MM.1S (cell line): ENCODE measurements at regions not wholly inside any gene's neighbourhood (a gene's known extent, or its start where the extent isn't known, plus 50 kb on each side); places are given as distances from the start of the nearest gene placed in this dataset.

Source experiments
- DNase-seq: peaks from one replicate; pipeline ENCODE4 v3.0.0-alpha.2; 2015
- H2AFZ ChIP-seq: fragments of 300-600 bp; sonication (generic); 2 replicates; pipeline ENCODE4 v1.6.0; 2016; ENCODE audit warnings: antibody characterized with exemption, low read length
- H3F3A ChIP-seq: fragments of 300-600 bp; sonication (generic); 2 replicates; pipeline ENCODE4 v1.6.1; 2016; ENCODE audit warnings: mild to moderate bottlenecking, antibody characterized with exemption, low read length, moderate library complexity, mixed read lengths; ENCODE audit not compliant: insufficient read depth
- H3K27ac ChIP-seq: fragments of 300-600 bp; sonication (generic); 2 replicates; pipeline ENCODE4 v1.5.1; 2016; ENCODE audit warnings: mild to moderate bottlenecking, low read length
- H3K27me3 ChIP-seq: fragments of 300-600 bp; sonication (generic); replicated peaks from 2 replicates; pipeline ENCODE4 v1.6.0; 2016; ENCODE audit warnings: low read length; ENCODE audit not compliant: insufficient read depth
- H3K36me3 ChIP-seq: fragments of 300-600 bp; sonication (generic); replicated peaks from 2 replicates; pipeline ENCODE4 v1.6.1; 2016; ENCODE audit warnings: mild to moderate bottlenecking, low read length, mixed read lengths; ENCODE audit not compliant: insufficient read depth
- H3K4me1 ChIP-seq: fragments of 300-600 bp; sonication (generic); 2 replicates; pipeline ENCODE4 v1.6.1; 2016; ENCODE audit warnings: low read length, mixed read lengths
- H3K4me2 ChIP-seq: fragments of 300-600 bp; sonication (generic); 2 replicates; pipeline ENCODE4 v1.6.0; 2016; ENCODE audit warnings: low read depth, low read length
- H3K4me3 ChIP-seq: fragments of 300-600 bp; sonication (generic); 2 replicates; pipeline ENCODE4 v1.5.1; 2016; ENCODE audit warnings: low read length, mixed read lengths
- H3K79me2 ChIP-seq: fragments of 300-600 bp; sonication (generic); 2 replicates; pipeline ENCODE4 v1.6.1; 2016; ENCODE audit warnings: mixed run types, low read length, mixed read lengths
- H3K9ac ChIP-seq: fragments of 300-600 bp; sonication (generic); 2 replicates; pipeline ENCODE4 v1.6.1; 2016; ENCODE audit warnings: low read length, mixed read lengths
- H3K9me2 ChIP-seq: fragments of 300-600 bp; sonication (generic); replicated peaks from 2 replicates; pipeline ENCODE4 v1.6.1; 2016; ENCODE audit warnings: mild to moderate bottlenecking, low read length, mixed read lengths; ENCODE audit not compliant: insufficient read depth
- H3K9me3 ChIP-seq: fragments of 300-600 bp; sonication (generic); replicated peaks from 2 replicates; pipeline ENCODE4 v1.6.1; 2016; ENCODE audit warnings: mild to moderate bottlenecking, low read length, mixed read lengths; ENCODE audit not compliant: insufficient read depth
- H4K20me1 ChIP-seq: fragments of 300-600 bp; sonication (generic); 2 replicates; pipeline ENCODE4 v1.6.1; 2016; ENCODE audit warnings: mild to moderate bottlenecking, low read length, moderate library complexity, mixed read lengths; ENCODE audit not compliant: insufficient read depth
- CTCF ChIP-seq: fragments of 300-600 bp; sonication (generic); IDR thresholded peaks from 2 replicates; pipeline ENCODE4 v1.5.1; 2016; ENCODE audit warnings: antibody characterized with exemption, low read length, mixed read lengths
- EZH2 ChIP-seq: fragments of 300-600 bp; sonication (generic); optimal IDR thresholded peaks from 2 replicates; pipeline ENCODE3; 2017; ENCODE audit warnings: low read depth, mild to moderate bottlenecking, antibody characterized with exemption, low read length, mixed read lengths
- EZH2phosphoT487 ChIP-seq: fragments of 300-600 bp; sonication (generic); IDR thresholded peaks from 2 replicates; pipeline ENCODE4 v1.6.1; 2018; ENCODE audit warnings: antibody characterized with exemption, low read length

- Histone ChIP-seq H2AFZ (no peak overlapping the region), H3K79me2 (no peaks in the 10 kb centered on the region), H3K9me3 (no peaks in the 10 kb centered on the region), H3K9ac (no peak overlapping the region), H3F3A (no peaks in the 10 kb centered on the region), H3K4me2 (no peak overlapping the region), H4K20me1 (no peaks in the 10 kb centered on the region), H3K9me2 (no peaks in the 10 kb centered on the region), H3K4me1 (no peaks in the 10 kb centered on the region), H3K4me3 (no peak overlapping the region), H3K27ac (no peak overlapping the region), H3K36me3 (no peaks in the 10 kb centered on the region), H3K27me3 (no peaks in the 10 kb centered on the region)
- no peak for TF ChIP-seq EZH2
- no peak for TF ChIP-seq EZH2phosphoT487
- no peak for TF ChIP-seq CTCF
- no peak for DNase-seq
These were observed 129.9 kb upstream of the CLEC14A start for GRCh38 chr14:38385836-38386235.

- no peak for DNase-seq
- H3K79me2 ChIP-seq: no peaks in the 10 kb centered on the region
- H3K9me3 ChIP-seq: no peaks in the 10 kb centered on the region
- H3K4me2 ChIP-seq: no peak overlapping the region
- H3K36me3 ChIP-seq: no peaks in the 10 kb centered on the region
- no peaks in the 10 kb centered on the region for H3K27me3 ChIP-seq
- no peaks in the 10 kb centered on the region for H3F3A ChIP-seq
- H3K9me2 ChIP-seq: no peaks in the 10 kb centered on the region
- H2AFZ ChIP-seq: no peak overlapping the region
- no peak for TF ChIP-seq EZH2phosphoT487
- TF ChIP-seq EZH2: no peak
- TF ChIP-seq CTCF: no peak
- no peak overlapping the region for H3K9ac ChIP-seq
- H3K4me1 ChIP-seq: no peaks in the 10 kb centered on the region
- H3K4me3 ChIP-seq: no peak overlapping the region
- no peak overlapping the region for H3K27ac ChIP-seq
- H4K20me1 ChIP-seq: no peaks in the 10 kb centered on the region
These were observed 129.4 kb upstream of the CLEC14A start for GRCh38 chr14:38385343-38385742.

GRCh38 chr14:38384741-38385140 lies 128.8 kb upstream of the CLEC14A start:
- H3K4me1 ChIP-seq: no peaks in the 10 kb centered on the region
- no peak overlapping the region for H3K4me2 ChIP-seq
- TF ChIP-seq EZH2phosphoT487 (no peak), EZH2 (no peak)
- H3K27me3 ChIP-seq: no peaks in the 10 kb centered on the region
- no peak overlapping the region for H2AFZ ChIP-seq
- no peaks in the 10 kb centered on the region for H3K9me3 ChIP-seq
- no peak for DNase-seq
- H3K4me3 ChIP-seq: no peak overlapping the region
- H3F3A ChIP-seq: no peaks in the 10 kb centered on the region
- no peak overlapping the region for H3K27ac ChIP-seq
- H3K36me3 ChIP-seq: no peaks in the 10 kb centered on the region
- H3K9me2 ChIP-seq: no peaks in the 10 kb centered on the region
- H4K20me1 ChIP-seq: no peaks in the 10 kb centered on the region
- H3K79me2 ChIP-seq: no peaks in the 10 kb centered on the region
- H3K9ac ChIP-seq: no peak overlapping the region

DNA sequence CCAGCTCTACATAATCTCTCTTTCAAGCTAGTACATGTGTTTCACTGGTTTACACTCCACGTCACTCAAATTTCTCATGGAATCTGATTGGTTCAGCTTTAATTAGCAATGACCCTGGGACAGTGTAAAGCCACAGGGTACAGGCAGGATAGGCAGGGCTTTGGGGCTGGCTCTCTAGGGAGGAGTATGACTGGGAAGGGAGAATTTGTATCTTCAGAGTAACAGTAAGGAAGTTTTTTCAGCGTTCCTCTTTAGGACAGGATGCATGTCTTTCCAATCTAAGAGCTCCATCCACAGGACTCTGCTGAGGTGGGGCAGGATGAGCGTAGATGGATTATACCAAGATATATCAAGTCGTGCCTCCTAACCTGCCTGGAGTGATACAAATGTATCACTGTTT lies 112.0 kb upstream of the CLEC14A start:
- H3K9me3 ChIP-seq: no peaks in the 10 kb centered on the region
- TF ChIP-seq CTCF (no peak), EZH2 (no peak), EZH2phosphoT487 (no peak)
- H3K27me3 ChIP-seq: no peaks in the 10 kb centered on the region
- H2AFZ ChIP-seq: no peak overlapping the region
- no peak for DNase-seq
- H3F3A ChIP-seq: no peaks in the 10 kb centered on the region
- no peak overlapping the region for H3K27ac ChIP-seq
- no peaks in the 10 kb centered on the region for H3K79me2 ChIP-seq
- H3K36me3 ChIP-seq: no peaks in the 10 kb centered on the region
- H3K9ac ChIP-seq: no peak overlapping the region
- no peaks in the 10 kb centered on the region for H3K4me1 ChIP-seq
- H3K9me2 ChIP-seq: no peaks in the 10 kb centered on the region
- no peaks in the 10 kb centered on the region for H4K20me1 ChIP-seq
- no peak overlapping the region for H3K4me2 ChIP-seq
- H3K4me3 ChIP-seq: no peak overlapping the region
